Heart right ventricle (tissue), 16 donors: ENCODE measurements at regions not wholly inside any gene's neighbourhood (a gene's known extent, or its start where the extent isn't known, plus 50 kb on each side); places are given as distances from the start of the nearest gene placed in this dataset.

Experiments
- ATAC-seq, 8 donors: fragments of 200-7000 bp; cut with Tn5 transposase; one replicate each; pipeline ENCODE4 v1.9.1; 2020; ENCODE audit warnings: mild to moderate bottlenecking in 8 of 8, moderate library complexity in 8 of 8, moderate number of reproducible peaks in 1 of 8
- DNase-seq, 2 donors: peaks; one replicate each; pipeline ENCODE4 v3.0.0-alpha.2; 2020
- H3K27ac ChIP-seq, 10 donors: fragments of 200-600 bp; sonication (generic) in 2 of 10; one replicate each; pipeline versions ENCODE4 v1.5.0 to v1.8.0; 2020 to 2022; ENCODE audit warnings: mild to moderate bottlenecking in 3 of 10
- H3K27me3 ChIP-seq, 7 donors: fragments of 200-600 bp; one replicate each; pipeline ENCODE4 v1.8.0; 2021 to 2022; ENCODE audit warnings: mild to moderate bottlenecking in 2 of 7
- H3K36me3 ChIP-seq, 9 donors: fragments of 200-600 bp; sonication (generic) in 1 of 9; one replicate each; pipeline versions ENCODE4 v1.5.0 to v1.8.0; 2020 to 2022; ENCODE audit warnings: mild to moderate bottlenecking in 2 of 9
- H3K4me1 ChIP-seq, 9 donors: fragments of 200-600 bp; sonication (generic) in 1 of 9; one replicate each; pipeline versions ENCODE4 v1.5.0 to v1.8.0; 2020 to 2022; ENCODE audit warnings: mild to moderate bottlenecking in 4 of 9
- H3K4me3 ChIP-seq, 10 donors: fragments of 200-600 bp; sonication (generic) in 2 of 10; one replicate each; pipeline versions ENCODE4 v1.5.0 to v1.8.0; 2020 to 2022; ENCODE audit warnings: mild to moderate bottlenecking in 7 of 10, moderate library complexity in 2 of 10
- H3K9me3 ChIP-seq, 11 donors: fragments of 200-600 bp in 10 of 11; sonication (generic) in 2 of 11; one replicate each; pipeline versions ENCODE4 v1.5.0 to v1.8.0; 2013 to 2022; ENCODE audit warnings: mild to moderate bottlenecking in 2 of 11, control low read depth in 1 of 11, moderate library complexity in 1 of 11
- CTCF ChIP-seq, 9 donors: fragments of 200-600 bp; sonication (generic) in 2 of 9; IDR thresholded peaks; one replicate each; pipeline versions ENCODE4 v1.5.0 to v1.8.0; 2021 to 2022; ENCODE audit warnings: antibody characterized with exemption in 9 of 9, mild to moderate bottlenecking in 5 of 9, moderate library complexity in 1 of 9
- WGBS, 2 donors: extraction: QIAGEN DNeasy Blood & Tissue Kit; methylation state at CpG; one replicate each; pipeline ENCODE4 v1.1.7; 2013; ENCODE audit warnings: inconsistent platforms in 1 of 2; 5-methylcytosine and 5-hydroxymethylcytosine counted together
- intact Hi-C, 10 donors: fragments of 100-400 bp; cut with DNase I; formaldehyde crosslinking; loops; one replicate each; pipeline versions ENCODE4 v1.11.1 to v1.14.2; 2022
- donor health status: Arrhythmogenic right ventricular cardiomyopathy.
- donor health status: ischemic (EF 13 %, LVEDD 7.1; RV severe dilation, severe dysfunction).
- donor health status: healthy with polysubstance abuse.
- donor health status: DM: no; HTN: yes; CAD: no.
- donor health status: DM: no; HTN: no; CAD: no.
- donor health status: ischemic (EF 25% LVEDD 6.9; RV normal size, moderate dysfunction).
- donor health status: ischemic (EF 25% LVEDD 5.7; RV mildly dilated, moderate dysfunction).
- donor health status: healthy.
- donor health status: DM: yes; HTN: yes; CAD: no.
- donor health status: Ischemic cardiomyopathy.
- donor health status: ischemic (EF 35%, LVEDD 5.7; RV mildly dilated, moderate dysfunction).
- donor health status: nonischemic (EF 11% LVEDD 7.7; RV severe dilation, severe dysfunction).
- donor health status: DM: yes; HTN: yes; CAD: no.
- donor health status: PGD.
- donor health status: ischemic (EF 29% LVEDD 5.4; RV normal size, mild dysfunction).
- donor health status: nonischemic (EF 23%, LVEDD 6.1; RV moderate dilation, normal function).

GRCh38 chr5:82521431-82522051, 243.4 kb upstream of the RPS23 start:
- Histone ChIP-seq H3K4me3 (no peak overlapping the region), H3K4me1 (no peaks in the 10 kb centered on the region), H3K27ac (no peak overlapping the region), H3K27me3 (no peaks in the 10 kb centered on the region), H3K9me3 (no peaks in the 10 kb centered on the region), H3K36me3 (no peaks in the 10 kb centered on the region)
- intact Hi-C loops, result no loop called here
- ATAC-seq (no peak), DNase-seq (no peak)
- TF ChIP-seq CTCF (IDR thresholded peaks at IDR 0.05), result no peak
- 86 to 89% methylated on average over 4 of the region's 4 CpGs for WGBS, 2 donors

- Histone ChIP-seq H3K9me3 (no peaks in the 10 kb centered on the region), H3K4me3 (no peak overlapping the region), H3K4me1 (no peaks in the 10 kb centered on the region), H3K36me3 (no peaks in the 10 kb centered on the region), H3K27ac (no peak overlapping the region), H3K27me3 (no peaks in the 10 kb centered on the region)
- 81 to 85% methylated on average over 3 of the region's 3 CpGs for WGBS, 2 donors
- intact Hi-C loops, result no loop called here
- ATAC-seq (no peak), DNase-seq (no peak)
- TF ChIP-seq CTCF (IDR thresholded peaks at IDR 0.05), result no peak
These were observed 241.4 kb upstream of the RPS23 start for GRCh38 chr5:82519558-82519957.

- Histone ChIP-seq H3K36me3 (no peaks in the 10 kb centered on the region), H3K4me3 (no peak overlapping the region), H3K9me3 (no peaks in the 10 kb centered on the region), H3K27ac (no peak overlapping the region), H3K4me1 (no peaks in the 10 kb centered on the region), H3K27me3 (no peaks in the 10 kb centered on the region)
- DNase-seq (no peak), ATAC-seq (no peak)
- TF ChIP-seq CTCF (IDR thresholded peaks at IDR 0.05), result no peak
- intact Hi-C loops, result no loop called here
- WGBS, 2 donors, result 90 to 91% methylated on average over 4 of the region's 4 CpGs
These were observed 239.5 kb upstream of the RPS23 start for GRCh38 chr5:82517544-82518075.

GRCh38 chr5:82513738-82514137, 235.6 kb upstream of the RPS23 start:
- no peak overlapping the region for H3K27ac ChIP-seq
- DNase-seq, result no peak
- intact Hi-C loops, result no loop called here
- H3K4me1 ChIP-seq, result no peaks in the 10 kb centered on the region
- no peaks in the 10 kb centered on the region for H3K36me3 ChIP-seq
- H3K4me3 ChIP-seq, result no peak overlapping the region
- H3K9me3 ChIP-seq, result no peaks in the 10 kb centered on the region
- no peak for ATAC-seq
- 73 to 84% methylated on average over 5 of the region's 5 CpGs for WGBS, 2 donors
- TF ChIP-seq CTCF (IDR thresholded peaks at IDR 0.05), result no peak
- no peaks in the 10 kb centered on the region for H3K27me3 ChIP-seq
